Astrocyte (in vitro differentiated cells and primary cell): ENCODE measurements at regions not wholly inside any gene's neighbourhood (a gene's known extent, or its start where the extent isn't known, plus 50 kb on each side); places are given as distances from the start of the nearest gene placed in this dataset.

Experiments used
- EZH2 ChIP-seq: IDR thresholded peaks from 2 replicates; pipeline ENCODE4 v1.6.1; 2012; ENCODE audit warnings: mild to moderate bottlenecking, low read length, inconsistent platforms; ENCODE audit not compliant: insufficient read depth
- TF ChIP-seq, protein P1 (sequence below): IDR thresholded peaks from 2 replicates; pipeline ENCODE4 v1.5.1; 2011; ENCODE audit warnings: low read depth, mild to moderate bottlenecking, inconsistent platforms, low read length, moderate library complexity; ENCODE audit not compliant: insufficient read depth

DNA sequence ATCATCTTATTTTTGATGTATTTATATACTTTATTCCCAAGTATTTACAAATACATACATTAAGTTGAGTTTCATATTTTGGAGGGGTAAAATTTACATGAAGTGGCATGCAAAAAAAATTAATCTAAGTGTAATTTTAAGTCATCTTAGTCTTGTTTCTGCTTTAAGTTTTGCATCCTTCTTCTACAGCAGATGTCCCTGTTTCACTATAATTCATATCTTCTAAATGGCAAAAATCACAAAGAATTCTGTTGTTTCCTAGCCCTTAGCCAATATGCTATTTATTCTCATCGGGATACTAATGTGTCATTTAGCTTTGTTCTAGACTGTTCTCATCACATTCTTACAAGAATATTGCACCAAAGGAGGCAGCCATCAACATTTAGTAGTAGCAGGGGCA lies 831.9 kb downstream of the GBE1 start:
- TF ChIP-seq, protein P1, sequence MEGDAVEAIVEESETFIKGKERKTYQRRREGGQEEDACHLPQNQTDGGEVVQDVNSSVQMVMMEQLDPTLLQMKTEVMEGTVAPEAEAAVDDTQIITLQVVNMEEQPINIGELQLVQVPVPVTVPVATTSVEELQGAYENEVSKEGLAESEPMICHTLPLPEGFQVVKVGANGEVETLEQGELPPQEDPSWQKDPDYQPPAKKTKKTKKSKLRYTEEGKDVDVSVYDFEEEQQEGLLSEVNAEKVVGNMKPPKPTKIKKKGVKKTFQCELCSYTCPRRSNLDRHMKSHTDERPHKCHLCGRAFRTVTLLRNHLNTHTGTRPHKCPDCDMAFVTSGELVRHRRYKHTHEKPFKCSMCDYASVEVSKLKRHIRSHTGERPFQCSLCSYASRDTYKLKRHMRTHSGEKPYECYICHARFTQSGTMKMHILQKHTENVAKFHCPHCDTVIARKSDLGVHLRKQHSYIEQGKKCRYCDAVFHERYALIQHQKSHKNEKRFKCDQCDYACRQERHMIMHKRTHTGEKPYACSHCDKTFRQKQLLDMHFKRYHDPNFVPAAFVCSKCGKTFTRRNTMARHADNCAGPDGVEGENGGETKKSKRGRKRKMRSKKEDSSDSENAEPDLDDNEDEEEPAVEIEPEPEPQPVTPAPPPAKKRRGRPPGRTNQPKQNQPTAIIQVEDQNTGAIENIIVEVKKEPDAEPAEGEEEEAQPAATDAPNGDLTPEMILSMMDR: no peak
- TF ChIP-seq EZH2: no peak
